A549 (cell line): ENCODE measurements at regions not wholly inside any gene's neighbourhood (a gene's known extent, or its start where the extent isn't known, plus 50 kb on each side); places are given as distances from the start of the nearest gene placed in this dataset.

Experiments used
- ATAC-seq, 2 experiments: fragments of 200-7000 bp in 1 of 2; fragments of >200 bp in 1 of 2; cut with Nextera tagmentation in 1 of 2; cut with Tn5 transposase in 1 of 2; 3 replicates each; pipeline versions ENCODE4 v1.8.0 to v1.9.1; 2018 to 2020; ENCODE audit warnings: mild to moderate bottlenecking in 1 of 2, moderate library complexity in 1 of 2
- CTCF ChIA-PET: fragments of 300-600 bp; sonication (Branson Sonifier 250); formaldehyde crosslinking; extraction: SDS; loops from one replicate; lab custom pipeline; 2021; ENCODE audit warnings: antibody characterized with exemption, inconsistent platforms; lab: Yijun Ruan, JAX
- POLR2A ChIA-PET: fragments of 350-600 bp; formaldehyde crosslinking; extraction: SDS; loops from one replicate; lab custom pipeline; 2021; ENCODE audit warnings: antibody characterized with exemption, inconsistent platforms; lab: Yijun Ruan, JAX
- DNase-seq, 2 experiments: peaks; one replicate each; pipeline versions ENCODE4 v3.0.0 to v3.0.0-alpha.2; 2011 to 2016; ENCODE audit warnings: low read depth in 1 of 2, low spot score in 1 of 2
- FAIRE-seq: peaks from 2 replicates; lab custom pipeline; 2011; peaks lifted over from hg19 to GRCh38; lab: Jason Lieb, UNC
- H3K27ac ChIP-seq, 2 experiments: fragments of >200 bp; sonication (Bioruptor Twin); formaldehyde crosslinking; 3 replicates each; pipeline ENCODE4 v1.5.1; 2016 to 2017
- H3K4me1 ChIP-seq: fragments of >200 bp; sonication (Bioruptor Twin); formaldehyde crosslinking; 3 replicates; pipeline ENCODE4 v1.6.1; 2016
- H3K4me2 ChIP-seq: fragments of >200 bp; sonication (Bioruptor Twin); formaldehyde crosslinking; 3 replicates; pipeline ENCODE4 v1.6.1; 2016
- H3K4me3 ChIP-seq: fragments of >200 bp; sonication (Bioruptor Twin); formaldehyde crosslinking; 3 replicates; pipeline ENCODE4 v1.5.1; 2016
- H3K9me3 ChIP-seq: fragments of >200 bp; sonication (Bioruptor Twin); formaldehyde crosslinking; 3 replicates; pipeline ENCODE4 v1.6.1; 2016
- BCL3 ChIP-seq: fragments of >200 bp; sonication (Bioruptor Twin); formaldehyde crosslinking; IDR thresholded peaks from 3 replicates; pipeline ENCODE4 v1.6.1; 2016
- BHLHE40 ChIP-seq: IDR thresholded peaks from 2 replicates; pipeline ENCODE4 v1.6.1; 2012; ENCODE audit warnings: low read depth, low read length, inconsistent platforms
- CEBPB ChIP-seq, 2 experiments: fragments of >200 bp in 1 of 2; sonication (Bioruptor Twin) in 1 of 2; formaldehyde crosslinking in 1 of 2; IDR thresholded peaks; 2 replicates each; pipeline ENCODE4 v1.6.1; 2012 to 2016
- CHD2 ChIP-seq: fragments of 150-350 bp; IDR thresholded peaks from 2 replicates; pipeline ENCODE4 v1.6.1; 2014; ENCODE audit warnings: low read length; ENCODE audit not compliant: partially characterized antibody
- E2F6 ChIP-seq: IDR thresholded peaks from 2 replicates; pipeline ENCODE4 v1.6.1; 2012; ENCODE audit warnings: low read depth, borderline replicate concordance
- EHF ChIP-seq: fragments of 250-450 bp; sonication (Bioruptor Pico); IDR thresholded peaks from 2 replicates; pipeline ENCODE4 v1.5.0; 2020; ENCODE audit warnings: mild to moderate bottlenecking
- ELK1 ChIP-seq: fragments of 150-350 bp; IDR thresholded peaks from 2 replicates; pipeline ENCODE4 v1.6.1; 2014; ENCODE audit warnings: low read depth, mild to moderate bottlenecking, low read length
- ESRRA ChIP-seq: fragments of 150-350 bp; IDR thresholded peaks from 2 replicates; pipeline ENCODE4 v1.6.1; 2014; ENCODE audit warnings: mild to moderate bottlenecking, low read length, borderline replicate concordance
- FOSB ChIP-seq: fragments of 250-450 bp; sonication (Bioruptor Pico); IDR thresholded peaks from 2 replicates; pipeline ENCODE4 v1.5.0; 2020; ENCODE audit warnings: mild to moderate bottlenecking, moderate library complexity
- FOSL2 ChIP-seq, 2 experiments: fragments of 450-650 bp in 1 of 2; fragments of >200 bp in 1 of 2; sonication (Bioruptor Twin) in 1 of 2; formaldehyde crosslinking; IDR thresholded peaks; 2 replicates each; pipeline versions ENCODE4 v1.5.0 to v1.6.1; 2016 to 2020; ENCODE audit warnings: mild to moderate bottlenecking in 1 of 2, moderate library complexity in 1 of 2
- HOXB5 ChIP-seq: fragments of 250-450 bp; sonication (Bioruptor Pico); IDR thresholded peaks from 2 replicates; pipeline ENCODE4 v1.5.0; 2020; ENCODE audit warnings: mild to moderate bottlenecking, moderate library complexity
- KDM5A ChIP-seq: fragments of 200-600 bp; sonication (generic); IDR thresholded peaks from 2 replicates; pipeline ENCODE4 v1.6.1; 2016; ENCODE audit warnings: antibody characterized with exemption, mild to moderate bottlenecking
- MAFK ChIP-seq: fragments of 450-650 bp; IDR thresholded peaks from 2 replicates; pipeline ENCODE4 v1.6.1; 2014; ENCODE audit not compliant: partially characterized antibody
- MAX ChIP-seq: IDR thresholded peaks from 2 replicates; pipeline ENCODE4 v1.6.1; 2012
- MYC ChIP-seq: IDR thresholded peaks from 2 replicates; pipeline ENCODE4 v1.6.1; 2012; ENCODE audit warnings: mild to moderate bottlenecking, inconsistent platforms, low read length, improper control_type of control experiment, borderline replicate concordance
- NFE2L2 ChIP-seq: fragments of 150-350 bp; conservative IDR thresholded peaks from 2 replicates; pipeline ENCODE4 v1.6.1; 2014; ENCODE audit warnings: low read length
- PHF8 ChIP-seq: fragments of 200-600 bp; sonication (generic); IDR thresholded peaks from 2 replicates; pipeline ENCODE4 v1.6.1; 2016; ENCODE audit warnings: low read depth, mild to moderate bottlenecking, antibody characterized with exemption, moderate library complexity, borderline replicate concordance
- POLR2AphosphoS2 ChIP-seq: conservative IDR thresholded peaks from 2 replicates; pipeline ENCODE4 v1.6.1; 2012; ENCODE audit warnings: low read length, improper control_type of control experiment, inconsistent platforms
- RAD21 ChIP-seq, 2 experiments: fragments of >200 bp in 1 of 2; sonication (Bioruptor Twin) in 1 of 2; formaldehyde crosslinking in 1 of 2; IDR thresholded peaks in 1 of 2; conservative IDR thresholded peaks in 1 of 2; 2 replicates in 1 of 2; 3 replicates in 1 of 2; pipeline ENCODE4 v1.6.1; 2012 to 2018; ENCODE audit warnings: inconsistent platforms in 1 of 2
- RCOR1 ChIP-seq: fragments of 150-350 bp; IDR thresholded peaks from 2 replicates; pipeline ENCODE4 v1.6.1; 2014; ENCODE audit warnings: antibody characterized with exemption, low read length, low read depth
- SMC3 ChIP-seq: fragments of >200 bp; sonication (Bioruptor Twin); formaldehyde crosslinking; IDR thresholded peaks from 3 replicates; pipeline ENCODE4 v1.6.1; 2018; ENCODE audit warnings: inconsistent platforms
- SREBF2 ChIP-seq: fragments of 450-650 bp; IDR thresholded peaks from 2 replicates; pipeline ENCODE4 v1.6.1; 2014; ENCODE audit warnings: mild to moderate bottlenecking, moderate library complexity
- TFCP2L1 ChIP-seq: fragments of 250-450 bp; sonication (Bioruptor Pico); IDR thresholded peaks from 2 replicates; pipeline ENCODE4 v1.5.0; 2021; ENCODE audit warnings: mild to moderate bottlenecking
- USF2 ChIP-seq: fragments of 450-650 bp; IDR thresholded peaks from 2 replicates; pipeline ENCODE4 v1.6.1; 2014; ENCODE audit warnings: antibody characterized with exemption
- ZC3H11A ChIP-seq: fragments of 450-650 bp; IDR thresholded peaks from 2 replicates; pipeline ENCODE4 v1.6.1; 2014; ENCODE audit warnings: antibody characterized with exemption, mild to moderate bottlenecking
- ZNF302 ChIP-seq: fragments of 250-450 bp; sonication (Bioruptor Pico); IDR thresholded peaks from 2 replicates; pipeline ENCODE4 v1.9.0; 2021; ENCODE audit warnings: inconsistent platforms, mild to moderate bottlenecking, moderate library complexity
- ZSCAN20 ChIP-seq: fragments of 250-450 bp; sonication (Bioruptor Pico); IDR thresholded peaks from 2 replicates; pipeline ENCODE4 v1.8.0; 2022; ENCODE audit warnings: mild to moderate bottlenecking, moderate library complexity
- WGBS: methylation state at CpG from one replicate; pipeline ENCODE4 v1.1.6; 2017; ENCODE audit errors: missing lambda C conversion rate; 5-methylcytosine and 5-hydroxymethylcytosine counted together

- TF ChIP-seq ELK1 = no peak
- TF ChIP-seq MAX = no peak
- TF ChIP-seq SMC3 = no peak
- TF ChIP-seq EHF (CRISPR knock-in tag) = no peak
Observed at GRCh38 chr2:19203866-19204265, 154.6 kb downstream of the OSR1 start (continued).

GRCh38 chr2:19201911-19202462 is 156.4 kb downstream of the OSR1 start:
- ATAC-seq = no peak
- WGBS = 98% methylated on average over 4 of the region's 4 CpGs
- no peak for TF ChIP-seq ZSCAN20 (CRISPR knock-in tag)
- no peak for TF ChIP-seq CHD2
- TF ChIP-seq FOSL2 (IDR thresholded peaks at IDR 0.05) = no peak
- no peak for TF ChIP-seq FOSL2 (CRISPR knock-in tag; IDR thresholded peaks at IDR 0.05)
- TF ChIP-seq SMC3 = no peak
- peak; percentile 54 for TF ChIP-seq MAFK
- POLR2A ChIA-PET = no interaction called here
- H3K9me3 ChIP-seq = no peaks in the 10 kb centered on the region
- CTCF ChIA-PET = no interaction called here
- no peak overlapping the region for H3K4me3 ChIP-seq
- no peak overlapping the region for H3K27ac ChIP-seq
- H3K4me2 ChIP-seq = no peak overlapping the region
- no peak for FAIRE-seq
- DNase-seq = no peak
- no peaks in the 10 kb centered on the region for H3K4me1 ChIP-seq

- CTCF ChIA-PET = no interaction called here
- no peak for FAIRE-seq
Observed at GRCh38 chr2:19198381-19198780, 160.0 kb downstream of the OSR1 start.

GRCh38 chr2:19195661-19196060 is 162.8 kb downstream of the OSR1 start:
- Histone ChIP-seq H3K4me3 (no peak overlapping the region), H3K27ac (no peak overlapping the region), H3K4me1 (peaks cover 4% of the 10 kb centered on the region; the same call in 1 of the 3 replicates), H3K9me3 (no peaks in the 10 kb centered on the region), H3K4me2 (no peak overlapping the region)
- DNase-seq = no peak
- CTCF ChIA-PET = interaction anchor here (0.6 to 0.8 kb wide), 2 partner anchors 35 to 551 kb away, joined by 3 read pairs; no protein-coding TSS in a partner anchor
- no peak for FAIRE-seq
- POLR2A ChIA-PET = no interaction called here
- WGBS = 77% methylated on average over 1 of the region's 1 CpG
- peak; percentile 24 to 55; a peak in 2 of 6 replicates for ATAC-seq
- no peak for TF ChIP-seq USF2
- no peak for TF ChIP-seq PHF8
- TF ChIP-seq RAD21 (conservative IDR thresholded peaks at IDR 0.05 in 1 of 2, IDR thresholded peaks at IDR 0.05 in 1 of 2) = no peak
- no peak for TF ChIP-seq ZNF302 (CRISPR knock-in tag)
- no peak for TF ChIP-seq ESRRA
- TF ChIP-seq FOSL2 (IDR thresholded peaks at IDR 0.05) = no peak
- no peak for TF ChIP-seq FOSL2 (CRISPR knock-in tag; IDR thresholded peaks at IDR 0.05)
- TF ChIP-seq SREBF2 = no peak
- TF ChIP-seq RCOR1 = no peak
- TF ChIP-seq FOSB (CRISPR knock-in tag) = no peak
- no peak for TF ChIP-seq HOXB5 (CRISPR knock-in tag)
- TF ChIP-seq NFE2L2 = no peak
- no peak for TF ChIP-seq TFCP2L1
- TF ChIP-seq BHLHE40 = no peak

More at GRCh38 chr2:19198381-19198780, 160.0 kb downstream of the OSR1 start:
- TF ChIP-seq CHD2 (no peak), POLR2AphosphoS2 (no peak), SMC3 (no peak), E2F6 (no peak), ZC3H11A (no peak), MYC (no peak), KDM5A (no peak), MAFK (no peak), BCL3 (no peak), NFE2L2 (no peak), CEBPB (IDR thresholded peaks at IDR 0.05) (no peak), ZSCAN20 (CRISPR knock-in tag) (no peak)
- TF ChIP-seq, all 56 proteins: peak for 0
- Histone ChIP-seq H3K4me3 (no peak overlapping the region), H3K4me2 (no peak overlapping the region), H3K27ac (no peak overlapping the region), H3K9me3 (no peaks in the 10 kb centered on the region), H3K4me1 (peaks cover 4% of the 10 kb centered on the region; the same call in 1 of the 3 replicates)
- WGBS = 92% methylated on average over 1 of the region's 1 CpG
- DNase-seq (no peak), ATAC-seq (no peak)
- POLR2A ChIA-PET = no interaction called here
